Adrenal gland (tissue), 9 donors: ENCODE measurements at regions not wholly inside any gene's neighbourhood (a gene's known extent, or its start where the extent isn't known, plus 50 kb on each side); places are given as distances from the start of the nearest gene placed in this dataset.

Source experiments
- DNase-seq, 7 donors: peaks; one replicate each; pipeline ENCODE4 v3.0.0-alpha.2; 2019 to 2020
- H3K27ac ChIP-seq, 5 donors: fragments of 200-600 bp; sonication (generic) in 4 of 5; 1 replicate in 3 of 5; 2 replicates in 2 of 5; pipeline versions ENCODE4 v1.5.1 to v1.8.0; 2016 to 2020; ENCODE audit warnings: mild to moderate bottlenecking in 1 of 5
- H3K27me3 ChIP-seq: fragments of 200-600 bp; 2 replicates; pipeline ENCODE4 v1.8.0; 2021
- H3K36me3 ChIP-seq, 2 donors: fragments of 200-600 bp; replicated peaks in 1 of 2; 1 replicate in 1 of 2; 2 replicates in 1 of 2; pipeline versions ENCODE4 v1.5.1 to v1.8.0; 2018 to 2022
- H3K4me1 ChIP-seq, 2 donors: fragments of 200-600 bp; replicated peaks in 1 of 2; 1 replicate in 1 of 2; 2 replicates in 1 of 2; pipeline versions ENCODE4 v1.5.1 to v1.8.0; 2018 to 2021
- H3K4me3 ChIP-seq, 4 donors: fragments of 200-600 bp; sonication (generic) in 3 of 4; one replicate each; pipeline ENCODE4 v1.5.1; 2016 to 2018
- H3K9me3 ChIP-seq, 3 donors: fragments of 200-600 bp; sonication (generic) in 1 of 3; replicated peaks in 1 of 3; 1 replicate in 2 of 3; 2 replicates in 1 of 3; pipeline versions ENCODE4 v1.5.1 to v1.8.0; 2016 to 2021
- POLR2A ChIP-seq, 2 donors: fragments of 450-650 bp; IDR thresholded peaks; one replicate each; pipeline ENCODE4 v1.6.1; 2017; ENCODE audit warnings: antibody characterized with exemption in 2 of 2, mild to moderate bottlenecking in 2 of 2, moderate library complexity in 1 of 2
- WGBS, 4 donors: extraction: QIAGEN DNeasy Blood & Tissue Kit in 2 of 4; methylation state at CpG; one replicate each; pipeline versions ENCODE4 v1.1.5 to v1.1.7; 2013 to 2017; 5-methylcytosine and 5-hydroxymethylcytosine counted together
- intact Hi-C, 2 donors: fragments of 100-400 bp; cut with DNase I; formaldehyde crosslinking; loops; one replicate each; pipeline versions ENCODE4 v1.14.1 to v1.15.0; 2022 to 2023
- TF ChIP-seq, protein P1 (sequence below), 6 experiments: fragments of 450-650 bp in 4 of 6; fragments of 200-600 bp in 2 of 6; sonication (generic) in 1 of 6; IDR thresholded peaks; 1 replicate in 5 of 6; 2 replicates in 1 of 6; pipeline versions ENCODE4 v1.5.1 to v1.8.0; 2016 to 2021; ENCODE audit warnings: antibody characterized with exemption in 6 of 6, mild to moderate bottlenecking in 2 of 6, moderate library complexity in 1 of 6
- donor health status: healthy with polysubstance abuse.
- donor health status: Bipolar disorder and iron deficiency.
- donor health status: DM: yes; HTN: yes; CAD: no.
- donor health status: DM: no; HTN: no; CAD: no.
- donor health status: DM: no; HTN: no; CAD: no.

DNA sequence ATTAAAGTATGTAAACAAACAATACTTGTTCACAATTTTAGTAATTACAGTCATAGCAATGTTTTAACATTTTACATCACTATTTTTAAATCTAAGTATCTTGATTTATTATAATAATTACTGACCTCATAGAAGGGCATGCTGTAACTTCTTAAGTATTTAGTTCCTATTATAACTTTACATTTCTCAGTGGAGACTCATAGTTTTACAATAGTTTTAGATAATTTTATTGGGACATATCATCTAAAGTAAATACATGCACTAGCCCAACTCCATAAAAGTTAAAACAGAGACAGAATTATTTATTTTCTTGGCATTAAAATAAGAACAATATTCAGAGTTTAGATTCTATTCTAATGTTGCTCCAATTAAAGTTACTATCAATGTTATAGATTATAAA, 466.5 kb upstream of the BCHE start:
- intact Hi-C loops: no loop called here
- no peak for TF ChIP-seq POLR2A (IDR thresholded peaks at IDR 0.05)
- TF ChIP-seq, protein P1, sequence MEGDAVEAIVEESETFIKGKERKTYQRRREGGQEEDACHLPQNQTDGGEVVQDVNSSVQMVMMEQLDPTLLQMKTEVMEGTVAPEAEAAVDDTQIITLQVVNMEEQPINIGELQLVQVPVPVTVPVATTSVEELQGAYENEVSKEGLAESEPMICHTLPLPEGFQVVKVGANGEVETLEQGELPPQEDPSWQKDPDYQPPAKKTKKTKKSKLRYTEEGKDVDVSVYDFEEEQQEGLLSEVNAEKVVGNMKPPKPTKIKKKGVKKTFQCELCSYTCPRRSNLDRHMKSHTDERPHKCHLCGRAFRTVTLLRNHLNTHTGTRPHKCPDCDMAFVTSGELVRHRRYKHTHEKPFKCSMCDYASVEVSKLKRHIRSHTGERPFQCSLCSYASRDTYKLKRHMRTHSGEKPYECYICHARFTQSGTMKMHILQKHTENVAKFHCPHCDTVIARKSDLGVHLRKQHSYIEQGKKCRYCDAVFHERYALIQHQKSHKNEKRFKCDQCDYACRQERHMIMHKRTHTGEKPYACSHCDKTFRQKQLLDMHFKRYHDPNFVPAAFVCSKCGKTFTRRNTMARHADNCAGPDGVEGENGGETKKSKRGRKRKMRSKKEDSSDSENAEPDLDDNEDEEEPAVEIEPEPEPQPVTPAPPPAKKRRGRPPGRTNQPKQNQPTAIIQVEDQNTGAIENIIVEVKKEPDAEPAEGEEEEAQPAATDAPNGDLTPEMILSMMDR (IDR thresholded peaks at IDR 0.05): no peak
- H3K9me3 ChIP-seq: no peaks in the 10 kb centered on the region
- H3K4me3 ChIP-seq: no peak overlapping the region
- H3K36me3 ChIP-seq: no peaks in the 10 kb centered on the region
- DNase-seq: no peak
- no peaks in the 10 kb centered on the region for H3K4me1 ChIP-seq
- no peaks in the 10 kb centered on the region for H3K27me3 ChIP-seq
- H3K27ac ChIP-seq: no peak overlapping the region

DNA sequence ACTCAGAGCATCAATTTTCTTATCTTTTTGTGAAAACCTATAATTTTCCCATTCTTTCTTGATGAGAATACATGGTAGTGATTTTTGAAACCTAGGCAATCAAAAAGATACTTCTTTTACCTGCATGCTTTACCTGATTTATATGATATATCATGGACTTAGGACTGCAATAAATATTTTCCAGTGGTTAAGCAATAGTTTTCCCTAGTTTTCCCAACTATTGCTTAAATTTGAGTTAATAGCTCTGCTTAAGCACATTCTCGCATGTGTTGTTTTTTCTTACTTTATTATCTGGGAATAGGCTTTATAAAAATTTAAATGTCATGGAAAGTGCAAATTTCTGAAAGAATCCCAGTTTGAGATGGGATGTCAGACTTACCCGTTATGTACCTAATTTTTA, 465.1 kb upstream of the BCHE start:
- WGBS, 4 donors: 56 to 86% (median 74%) methylated on average over 2 of the region's 2 CpGs
- Histone ChIP-seq H3K27me3 (no peaks in the 10 kb centered on the region), H3K9me3 (no peaks in the 10 kb centered on the region), H3K27ac (no peak overlapping the region), H3K36me3 (no peaks in the 10 kb centered on the region), H3K4me3 (no peak overlapping the region), H3K4me1 (no peaks in the 10 kb centered on the region)
- DNase-seq: no peak
- TF ChIP-seq, protein P1 (IDR thresholded peaks at IDR 0.05): no peak
- TF ChIP-seq POLR2A (IDR thresholded peaks at IDR 0.05): no peak
- intact Hi-C loops: no loop called here

DNA sequence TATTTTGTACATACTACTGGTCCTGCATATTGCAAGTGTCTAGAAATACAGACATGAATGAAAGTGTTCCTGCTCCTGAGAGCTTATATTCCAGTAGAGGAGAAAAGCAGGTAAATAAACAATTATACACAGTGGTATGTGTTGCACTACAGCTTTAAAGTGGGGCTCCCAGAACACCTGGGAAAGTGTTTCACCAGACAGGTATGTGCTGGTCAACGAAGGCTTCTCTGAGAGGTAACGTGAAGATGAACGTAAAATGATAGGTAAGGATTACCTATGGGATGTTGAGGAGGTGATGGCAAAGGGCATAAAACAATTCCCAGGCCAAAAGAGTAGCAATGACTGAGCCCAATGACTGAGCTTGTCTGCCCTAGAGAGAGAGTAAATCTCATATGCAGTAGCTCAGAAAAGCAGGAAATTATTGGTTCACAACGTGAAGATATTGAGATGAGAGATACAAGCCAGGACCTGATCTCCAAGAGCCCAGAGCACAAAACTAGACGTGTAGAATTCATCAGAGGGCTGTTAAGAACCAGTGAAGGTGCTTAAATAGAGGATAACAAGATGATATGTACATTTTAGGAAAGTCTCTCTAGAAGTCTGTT, 459.1 kb upstream of the BCHE start:
- intact Hi-C loops: no loop called here
- Histone ChIP-seq H3K4me1 (no peaks in the 10 kb centered on the region), H3K27ac (no peak overlapping the region), H3K27me3 (no peaks in the 10 kb centered on the region), H3K4me3 (no peak overlapping the region), H3K9me3 (no peaks in the 10 kb centered on the region), H3K36me3 (no peaks in the 10 kb centered on the region)
- WGBS, 4 donors: 56 to 67% (median 59%) methylated on average over 5 of the region's 5 CpGs
- no peak for DNase-seq
- TF ChIP-seq POLR2A (IDR thresholded peaks at IDR 0.05): no peak
- TF ChIP-seq, protein P1 (IDR thresholded peaks at IDR 0.05): no peak

DNA sequence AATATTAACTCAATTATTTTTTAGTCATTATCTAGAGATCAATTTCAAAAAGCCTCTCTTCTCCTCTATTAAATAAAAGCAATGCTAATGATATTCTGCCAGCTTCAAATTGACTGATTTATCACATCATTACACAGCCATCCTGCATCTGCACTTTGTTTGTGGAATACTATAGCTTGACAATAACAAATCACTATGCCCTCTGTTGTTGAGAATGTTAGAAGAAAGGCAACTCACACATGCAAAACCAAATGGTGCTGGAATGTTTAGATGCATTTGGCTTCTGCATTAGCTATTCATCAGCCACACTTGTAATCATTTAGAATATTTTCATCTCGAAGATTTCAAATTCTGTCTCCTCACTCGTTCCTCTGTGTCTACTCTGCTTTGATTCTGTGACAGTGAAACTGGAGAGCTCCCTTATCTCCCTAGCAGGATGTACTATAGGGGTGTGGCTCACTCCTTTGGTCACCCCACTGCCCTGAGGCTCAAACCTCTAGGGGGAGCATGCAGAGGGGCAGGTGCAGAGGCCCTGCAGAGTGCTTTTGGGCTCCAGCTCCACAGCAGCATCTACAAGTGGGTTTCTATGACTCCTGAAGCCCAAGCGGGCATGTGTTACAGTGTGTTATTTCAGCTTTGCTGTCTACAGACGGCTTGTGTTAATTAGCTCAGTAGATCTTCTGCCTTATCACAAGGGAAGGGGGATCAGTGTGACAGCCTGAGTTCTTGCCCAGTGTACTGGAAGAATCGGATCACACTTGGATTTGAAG, 454.1 kb upstream of the BCHE start:
- 52 to 62% (median 58%) methylated on average over 4 to 5 of the region's 5 CpGs for WGBS, 4 donors

More for the DNA sequence above, 454.1 kb upstream of the BCHE start:
- no peak for DNase-seq
- H3K4me3 ChIP-seq: no peak overlapping the region
- no peaks in the 10 kb centered on the region for H3K27me3 ChIP-seq
- H3K27ac ChIP-seq: no peak overlapping the region
- TF ChIP-seq, protein P1 (IDR thresholded peaks at IDR 0.05): no peak
- TF ChIP-seq POLR2A (IDR thresholded peaks at IDR 0.05): no peak
- intact Hi-C loops: no loop called here
- no peaks in the 10 kb centered on the region for H3K9me3 ChIP-seq
- H3K36me3 ChIP-seq: no peaks in the 10 kb centered on the region
- no peaks in the 10 kb centered on the region for H3K4me1 ChIP-seq
